ENCODE measurements at regions not wholly inside any gene's neighbourhood (a gene's known extent, or its start where the extent isn't known, plus 50 kb on each side); places are given as distances from the start of the nearest gene placed in this dataset.

DNA sequence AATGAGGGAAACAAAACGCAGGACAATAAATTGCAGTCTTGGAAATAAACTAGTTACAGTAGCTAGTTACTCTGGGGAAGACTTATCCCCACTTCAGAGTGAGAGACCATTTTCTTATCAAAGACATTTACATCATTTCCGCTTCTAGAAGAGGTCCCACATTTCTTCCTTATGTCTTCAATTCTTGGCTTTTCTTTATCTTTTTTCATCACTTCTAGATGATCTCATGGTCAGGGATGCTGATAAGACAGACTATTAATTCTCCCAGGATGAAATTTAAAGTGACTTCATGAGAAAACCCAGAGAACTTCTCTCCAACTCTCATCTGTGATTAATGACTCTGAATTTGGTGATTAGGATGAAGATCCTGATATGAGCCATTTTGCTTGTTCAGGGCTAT, 229.1 kb downstream of the MTRR start:
- DNase-seq (ENCODE audit: low read depth in 2 of 2) = no peak
- H3K36me3 ChIP-seq (ENCODE audit: control insufficient read depth, insufficient read depth, low read length) = no peaks in the 10 kb centered on the region
- no peak for TF ChIP-seq EZH2 (IDR thresholded peaks at IDR 0.05; ENCODE audit: low read length, missing control alignments)
- TF ChIP-seq, protein P1, sequence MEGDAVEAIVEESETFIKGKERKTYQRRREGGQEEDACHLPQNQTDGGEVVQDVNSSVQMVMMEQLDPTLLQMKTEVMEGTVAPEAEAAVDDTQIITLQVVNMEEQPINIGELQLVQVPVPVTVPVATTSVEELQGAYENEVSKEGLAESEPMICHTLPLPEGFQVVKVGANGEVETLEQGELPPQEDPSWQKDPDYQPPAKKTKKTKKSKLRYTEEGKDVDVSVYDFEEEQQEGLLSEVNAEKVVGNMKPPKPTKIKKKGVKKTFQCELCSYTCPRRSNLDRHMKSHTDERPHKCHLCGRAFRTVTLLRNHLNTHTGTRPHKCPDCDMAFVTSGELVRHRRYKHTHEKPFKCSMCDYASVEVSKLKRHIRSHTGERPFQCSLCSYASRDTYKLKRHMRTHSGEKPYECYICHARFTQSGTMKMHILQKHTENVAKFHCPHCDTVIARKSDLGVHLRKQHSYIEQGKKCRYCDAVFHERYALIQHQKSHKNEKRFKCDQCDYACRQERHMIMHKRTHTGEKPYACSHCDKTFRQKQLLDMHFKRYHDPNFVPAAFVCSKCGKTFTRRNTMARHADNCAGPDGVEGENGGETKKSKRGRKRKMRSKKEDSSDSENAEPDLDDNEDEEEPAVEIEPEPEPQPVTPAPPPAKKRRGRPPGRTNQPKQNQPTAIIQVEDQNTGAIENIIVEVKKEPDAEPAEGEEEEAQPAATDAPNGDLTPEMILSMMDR (conservative IDR thresholded peaks at IDR 0.05 in 1 of 2, IDR thresholded peaks at IDR 0.05 in 1 of 2; ENCODE audit: low read depth in 1 of 2, low read length in 2 of 2) = no peak
- H3K79me2 ChIP-seq (ENCODE audit: control insufficient read depth, insufficient read depth, low read length) = no peaks in the 10 kb centered on the region
- H3K4me3 ChIP-seq (replicated peaks in 1 of 4; ENCODE audit: control extremely low read depth in 1 of 4, insufficient read depth in 1 of 4, low read depth in 3 of 4, low read length in 4 of 4) = no peak overlapping the region
- H2AFZ ChIP-seq (ENCODE audit: low read length) = no peak overlapping the region
- no peaks in the 10 kb centered on the region for H3K9me3 ChIP-seq (ENCODE audit: control insufficient read depth, insufficient read depth, low read depth, low read length)
- no peaks in the 10 kb centered on the region for H4K20me1 ChIP-seq (ENCODE audit: control insufficient read depth, extremely low read depth, insufficient read depth, low read length)
- no peak overlapping the region for H3K9ac ChIP-seq (ENCODE audit: insufficient read depth, low read length)
- no peak overlapping the region for H3K27ac ChIP-seq (ENCODE audit: insufficient read depth, low read length)
- no peak overlapping the region for H3K4me2 ChIP-seq (ENCODE audit: extremely low read depth, insufficient read depth, low read length)
- H3K4me1 ChIP-seq (ENCODE audit: control insufficient read depth, extremely low read depth, insufficient read depth, low read length) = no peaks in the 10 kb centered on the region
- no peaks in the 10 kb centered on the region for H3K27me3 ChIP-seq (ENCODE audit: control insufficient read depth, insufficient read depth, low read length)

DNA sequence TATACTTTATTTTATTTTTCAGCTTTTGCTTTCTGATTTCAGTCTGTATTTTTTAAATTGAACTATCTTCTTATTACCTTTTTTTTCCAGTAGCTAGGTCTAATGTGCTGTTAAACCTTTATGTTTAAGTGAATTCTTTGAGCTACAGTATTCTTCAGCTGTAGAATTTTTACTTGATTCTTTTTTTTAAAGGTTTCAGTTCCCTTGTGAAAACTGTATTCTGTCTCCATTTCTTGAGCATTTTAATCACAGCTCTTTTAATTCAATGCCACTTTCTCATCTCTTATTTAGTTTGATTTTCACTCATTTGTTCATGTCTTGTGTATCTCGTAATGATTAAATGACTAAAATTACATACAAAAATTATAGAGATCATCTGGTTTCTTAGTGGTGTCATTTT, 233.8 kb downstream of the MTRR start:
- H4K20me1 ChIP-seq (ENCODE audit: control insufficient read depth, extremely low read depth, insufficient read depth, low read length) = no peaks in the 10 kb centered on the region
- no peaks in the 10 kb centered on the region for H3K27me3 ChIP-seq (ENCODE audit: control insufficient read depth, insufficient read depth, low read length)
- no peak overlapping the region for H3K27ac ChIP-seq (ENCODE audit: insufficient read depth, low read length)
- H3K9ac ChIP-seq (ENCODE audit: insufficient read depth, low read length) = no peak overlapping the region
- H3K36me3 ChIP-seq (ENCODE audit: control insufficient read depth, insufficient read depth, low read length) = no peaks in the 10 kb centered on the region
- no peak for TF ChIP-seq EZH2 (IDR thresholded peaks at IDR 0.05; ENCODE audit: low read length, missing control alignments)
- TF ChIP-seq, protein P1 (conservative IDR thresholded peaks at IDR 0.05 in 1 of 2, IDR thresholded peaks at IDR 0.05 in 1 of 2; ENCODE audit: low read depth in 1 of 2, low read length in 2 of 2) = no peak
- H3K4me1 ChIP-seq (ENCODE audit: control insufficient read depth, extremely low read depth, insufficient read depth, low read length) = no peaks in the 10 kb centered on the region
- no peak overlapping the region for H3K4me3 ChIP-seq (replicated peaks in 1 of 4; ENCODE audit: control extremely low read depth in 1 of 4, insufficient read depth in 1 of 4, low read depth in 3 of 4, low read length in 4 of 4)
- no peak overlapping the region for H3K4me2 ChIP-seq (ENCODE audit: extremely low read depth, insufficient read depth, low read length)
- no peak for DNase-seq (ENCODE audit: low read depth in 2 of 2)
- H3K79me2 ChIP-seq (ENCODE audit: control insufficient read depth, insufficient read depth, low read length) = no peaks in the 10 kb centered on the region
- no peak overlapping the region for H2AFZ ChIP-seq (ENCODE audit: low read length)
- H3K9me3 ChIP-seq (ENCODE audit: control insufficient read depth, insufficient read depth, low read depth, low read length) = no peaks in the 10 kb centered on the region

DNA sequence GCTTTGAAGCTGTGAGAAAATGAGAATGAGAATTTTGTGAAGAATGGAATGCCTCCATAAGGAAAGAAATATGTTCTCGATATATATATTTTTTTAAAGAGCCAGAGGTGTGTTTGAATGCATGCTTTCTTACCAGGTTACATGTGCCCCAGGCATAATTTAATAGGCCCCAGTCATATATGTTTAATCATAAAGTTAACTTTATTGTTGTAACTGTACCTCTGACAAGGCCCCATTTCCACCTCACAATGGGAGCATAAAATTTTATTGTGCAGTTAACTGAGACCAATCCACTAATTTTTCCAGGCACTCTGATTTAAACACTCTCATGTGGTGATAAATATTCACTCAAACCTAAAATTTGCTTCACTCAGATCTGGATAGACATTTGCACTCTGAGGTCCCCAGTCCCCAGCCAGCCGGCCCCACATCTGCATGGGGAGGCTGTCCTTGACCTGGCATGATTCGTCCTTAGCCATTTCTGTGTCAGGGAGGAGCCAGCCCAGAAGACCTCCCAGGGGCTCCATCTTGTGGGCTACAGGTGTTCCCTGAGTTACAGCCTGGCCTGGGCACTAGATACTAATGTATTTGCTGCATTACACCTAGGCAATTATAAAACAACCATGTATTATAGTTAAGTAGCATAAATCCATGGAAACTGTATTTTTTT, 245.8 kb downstream of the MTRR start:
- no peaks in the 10 kb centered on the region for H3K79me2 ChIP-seq (ENCODE audit: control insufficient read depth, insufficient read depth, low read length)
- H3K27me3 ChIP-seq (ENCODE audit: control insufficient read depth, insufficient read depth, low read length) = no peaks in the 10 kb centered on the region
- H3K9ac ChIP-seq (ENCODE audit: insufficient read depth, low read length) = no peak overlapping the region
- no peaks in the 10 kb centered on the region for H3K4me1 ChIP-seq (ENCODE audit: control insufficient read depth, extremely low read depth, insufficient read depth, low read length)
- no peaks in the 10 kb centered on the region for H3K9me3 ChIP-seq (ENCODE audit: control insufficient read depth, insufficient read depth, low read depth, low read length)
- H3K27ac ChIP-seq (ENCODE audit: insufficient read depth, low read length) = no peak overlapping the region
- no peak overlapping the region for H3K4me3 ChIP-seq (replicated peaks in 1 of 4; ENCODE audit: control extremely low read depth in 1 of 4, insufficient read depth in 1 of 4, low read depth in 3 of 4, low read length in 4 of 4)
- H4K20me1 ChIP-seq (ENCODE audit: control insufficient read depth, extremely low read depth, insufficient read depth, low read length) = no peaks in the 10 kb centered on the region
- no peak for DNase-seq (ENCODE audit: low read depth in 2 of 2)
- H3K4me2 ChIP-seq (ENCODE audit: extremely low read depth, insufficient read depth, low read length) = no peak overlapping the region
- H3K36me3 ChIP-seq (ENCODE audit: control insufficient read depth, insufficient read depth, low read length) = no peaks in the 10 kb centered on the region
- H2AFZ ChIP-seq (ENCODE audit: low read length) = no peak overlapping the region
- TF ChIP-seq, protein P1 (conservative IDR thresholded peaks at IDR 0.05 in 1 of 2, IDR thresholded peaks at IDR 0.05 in 1 of 2; ENCODE audit: low read depth in 1 of 2, low read length in 2 of 2) = no peak
- TF ChIP-seq EZH2 (IDR thresholded peaks at IDR 0.05; ENCODE audit: low read length, missing control alignments) = no peak

Measured in fibroblast of lung (primary cell).